NCI-H1048 (cell line): ENCODE measurements at regions not wholly inside any gene's neighbourhood (a gene's known extent, or its start where the extent isn't known, plus 50 kb on each side); places are given as distances from the start of the nearest gene placed in this dataset.

Experiments
- DNase-seq: peaks from one replicate; lab custom pipeline; 2025; lab: John Stamatoyannopoulos, UW

DNA sequence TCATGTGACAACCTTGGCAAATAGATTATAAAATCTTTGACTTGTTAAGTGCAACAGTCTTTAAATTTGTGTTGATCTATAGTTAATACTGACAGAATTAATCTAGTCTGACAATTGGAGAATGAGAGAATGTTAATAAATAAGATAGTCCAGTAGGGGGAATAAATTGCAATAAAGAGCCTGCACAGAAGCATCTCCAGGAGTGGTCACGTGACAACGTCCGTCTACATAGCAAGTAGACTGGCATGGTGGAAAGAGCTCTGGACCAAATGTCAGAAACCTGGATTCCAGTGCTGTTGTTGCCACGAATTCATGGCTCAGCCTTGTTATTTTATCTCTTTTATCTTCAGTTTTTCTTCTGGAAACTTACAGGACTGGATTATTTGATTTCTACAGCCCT lies 436.5 kb downstream of the RAB28 start:
- DNase-seq = no peak

- DNase-seq = no peak
These were observed 447.3 kb downstream of the RAB28 start for GRCh38 chr4:13036841-13037240.

GRCh38 chr4:13032936-13033335 lies 451.2 kb downstream of the RAB28 start:
- DNase-seq = no peak

- no peak for DNase-seq
These were observed 459.7 kb downstream of the RAB28 start for GRCh38 chr4:13024147-13025105.

GRCh38 chr4:13007802-13008470 lies 476.2 kb downstream of the RAB28 start:
- DNase-seq = no peak

GRCh38 chr4:12993923-12994322 lies 490.2 kb downstream of the RAB28 start:
- no peak for DNase-seq

DNA sequence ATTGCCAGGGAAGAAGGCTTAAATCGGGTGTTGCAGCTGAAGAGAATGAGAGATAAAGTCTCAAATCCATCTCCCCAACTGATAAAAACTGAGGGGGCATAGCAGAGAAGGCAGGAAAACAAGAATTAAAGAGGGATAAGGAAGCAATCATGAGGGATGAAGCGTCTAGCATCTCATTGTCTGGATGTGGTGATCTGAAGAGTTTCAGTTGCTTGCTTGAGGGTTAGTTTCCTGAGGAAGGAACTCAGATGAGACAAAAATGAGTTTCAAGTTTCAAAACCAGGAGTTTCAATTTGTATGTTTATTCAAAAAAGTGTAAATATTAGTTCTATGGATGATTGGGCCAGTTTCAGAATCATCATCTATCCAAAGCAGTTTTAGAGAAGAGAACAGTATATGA lies 496.9 kb downstream of the RAB28 start:
- DNase-seq = no peak

DNA sequence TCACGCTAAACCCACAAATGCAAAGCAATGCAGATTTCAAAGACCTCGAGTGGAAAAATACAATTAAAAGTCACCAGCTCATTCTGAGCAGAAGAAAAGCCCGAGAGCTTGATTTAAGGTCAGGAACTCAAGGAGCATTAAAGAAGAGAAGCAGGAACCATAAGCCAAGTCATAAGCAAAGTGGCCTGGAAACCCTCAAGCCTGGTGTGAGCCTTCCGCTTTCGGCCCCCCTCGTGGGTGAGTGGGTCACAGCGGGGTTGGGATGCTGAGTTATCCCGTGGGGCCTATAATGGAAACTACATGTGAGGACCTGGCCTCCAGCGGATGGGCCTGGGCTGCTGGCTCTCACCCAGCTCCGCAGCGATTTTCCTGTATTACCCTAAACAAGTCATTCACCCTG lies 504.3 kb downstream of the RAB28 start:
- no peak for DNase-seq

DNA sequence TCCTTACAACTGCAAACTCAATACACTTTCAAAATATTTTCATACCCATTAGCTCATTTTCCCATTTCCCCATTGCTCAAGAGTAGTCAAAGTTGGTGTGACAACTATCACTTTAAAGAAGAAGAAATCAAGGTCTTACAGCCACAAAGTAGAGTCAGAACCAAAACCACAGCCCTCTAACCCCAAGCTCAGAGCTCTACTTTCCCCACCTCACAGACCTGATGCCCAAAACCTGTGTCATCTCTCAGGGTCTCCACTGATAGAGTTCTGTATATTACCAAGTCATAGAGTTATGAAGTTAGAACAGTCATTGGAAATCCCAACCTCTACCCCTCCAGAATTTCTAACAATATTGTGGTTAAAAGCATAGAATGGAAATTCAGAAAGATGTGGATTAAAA lies 505.8 kb downstream of the RAB28 start:
- no peak for DNase-seq

DNA sequence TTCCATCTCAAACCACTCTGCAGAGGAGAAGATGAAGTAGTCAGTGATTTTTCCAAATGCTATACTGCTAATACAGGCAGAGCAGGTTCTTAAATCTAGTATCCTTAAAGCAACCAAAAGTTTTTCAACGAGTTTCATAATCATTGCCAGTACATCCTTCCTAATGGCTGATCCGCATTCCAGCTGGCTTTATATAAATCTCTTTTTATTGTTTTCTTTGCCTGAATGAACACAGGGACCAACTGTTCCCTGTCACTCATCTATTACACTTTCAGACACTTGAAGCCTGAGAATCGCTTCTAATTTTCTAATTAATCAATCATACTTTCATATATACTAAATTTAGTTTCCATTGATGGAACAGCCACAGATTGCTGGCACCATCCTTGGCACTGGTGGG lies 508.6 kb downstream of the RAB28 start:
- no peak for DNase-seq

GRCh38 chr4:12973522-12973921 lies 510.6 kb downstream of the RAB28 start:
- DNase-seq = no peak

DNA sequence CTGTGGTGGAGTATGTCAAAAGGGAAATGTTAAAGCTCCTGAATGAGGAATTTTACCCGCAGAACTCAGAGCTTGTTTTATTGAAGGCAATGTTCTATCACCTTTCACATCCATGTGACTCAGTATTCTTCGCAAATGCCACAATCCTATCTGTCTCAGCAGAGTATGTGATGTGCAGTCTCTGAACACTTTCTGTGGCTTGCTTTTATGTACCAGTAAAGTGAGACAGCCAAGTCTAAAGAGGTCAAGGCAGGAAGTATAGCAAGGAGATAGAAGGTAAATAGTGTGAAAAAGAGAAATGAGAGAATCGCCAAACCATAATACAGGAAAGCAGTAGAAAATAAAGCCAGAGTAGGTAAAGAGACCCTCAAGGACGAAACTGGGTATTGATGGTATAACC lies 515.8 kb downstream of the RAB28 start:
- DNase-seq = no peak

DNA sequence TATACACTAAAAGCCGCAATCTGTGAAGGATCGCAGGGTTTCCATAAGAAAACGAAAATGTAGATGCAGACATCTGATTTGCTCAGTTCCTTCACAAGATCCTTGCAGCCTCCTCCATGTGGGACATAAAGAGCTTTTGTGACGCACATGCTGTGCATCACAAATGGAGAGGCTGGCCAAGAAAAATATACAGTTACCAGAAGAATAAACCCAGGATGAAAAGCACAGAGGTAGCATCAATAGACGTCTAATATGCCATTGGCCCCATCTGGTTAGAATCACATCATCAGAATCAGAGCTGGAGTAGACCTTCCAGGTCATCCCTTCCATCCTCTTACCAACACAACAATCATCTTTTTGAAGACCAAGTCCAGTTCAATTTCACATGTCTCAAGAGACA lies 517.4 kb downstream of the RAB28 start:
- DNase-seq = no peak

- no peak for DNase-seq
These were observed 518.8 kb downstream of the RAB28 start for GRCh38 chr4:12965334-12965733.

GRCh38 chr4:12963912-12964311 lies 520.2 kb downstream of the RAB28 start:
- DNase-seq = no peak

DNA sequence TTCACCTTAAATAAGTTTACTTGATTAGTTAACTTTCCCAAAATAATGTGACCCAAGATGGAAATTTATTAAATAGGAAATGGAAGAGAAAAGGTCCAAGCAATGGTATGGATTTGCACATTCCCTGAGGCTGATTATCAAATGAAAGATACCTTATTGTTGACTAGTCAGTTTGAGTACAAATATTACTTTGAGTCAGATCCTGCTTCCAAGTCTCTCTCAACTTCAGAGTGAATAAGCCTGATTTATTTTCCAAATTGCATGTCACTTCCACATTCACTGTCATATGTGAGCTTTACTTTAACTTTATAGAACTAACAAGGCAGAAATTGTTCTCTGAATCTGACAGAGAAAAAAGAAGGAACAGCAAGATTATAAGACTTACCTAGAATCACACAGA lies 520.8 kb downstream of the RAB28 start:
- DNase-seq = no peak

- DNase-seq = no peak
These were observed 522.4 kb downstream of the RAB28 start for GRCh38 chr4:12961713-12962112.

- no peak for DNase-seq
These were observed 525.7 kb downstream of the RAB28 start for GRCh38 chr4:12958436-12958835.

GRCh38 chr4:12957108-12957507 lies 527.0 kb downstream of the RAB28 start:
- no peak for DNase-seq

GRCh38 chr4:12956026-12956425 lies 528.1 kb downstream of the RAB28 start:
- no peak for DNase-seq

GRCh38 chr4:12949719-12950490 lies 534.2 kb downstream of the RAB28 start:
- no peak for DNase-seq

DNA sequence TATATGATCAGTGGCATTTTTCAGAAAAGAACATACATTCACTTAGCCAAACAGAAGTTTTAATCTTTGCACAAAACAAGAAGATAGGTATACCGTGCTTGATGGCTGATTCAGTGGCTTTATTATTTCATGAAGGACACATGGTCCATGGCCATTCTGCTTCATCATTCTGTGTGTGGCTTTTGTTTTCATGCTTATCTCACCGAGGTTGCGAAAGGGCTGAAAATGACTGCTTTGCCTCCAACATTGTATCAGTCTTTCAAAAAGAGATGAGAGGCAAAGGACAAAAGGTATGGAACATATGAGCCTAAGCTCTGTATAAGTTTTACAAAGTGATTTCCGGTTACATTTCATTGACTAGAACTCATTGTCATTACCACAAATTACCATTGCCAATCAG lies 541.1 kb downstream of the RAB28 start:
- DNase-seq = no peak

GRCh38 chr4:12933760-12934221 lies 550.3 kb downstream of the RAB28 start:
- no peak for DNase-seq
